ENCODE measurements at regions not wholly inside any gene's neighbourhood (a gene's known extent, or its start where the extent isn't known, plus 50 kb on each side); places are given as distances from the start of the nearest gene placed in this dataset.

- H3K4me1 ChIP-seq (replicated peaks in 1 of 2), result no peaks in the 10 kb centered on the region
- H3K27me3 ChIP-seq, result no peaks in the 10 kb centered on the region
- TF ChIP-seq CTCF (IDR thresholded peaks at IDR 0.05) (no peak), POLR2A (IDR thresholded peaks at IDR 0.05) (no peak)
- no peak overlapping the region for H3K4me3 ChIP-seq
- no peaks in the 10 kb centered on the region for H3K9me3 ChIP-seq (replicated peaks in 1 of 3)
- WGBS, 4 donors, result 28 to 45% (median 36%) methylated on average over 2 of the region's 2 CpGs
- H3K36me3 ChIP-seq (replicated peaks in 1 of 2), result no peaks in the 10 kb centered on the region
- intact Hi-C loops (cut with DNase I), result no loop called here
- peak in 5 of 7 donors; percentile 6 to 39 (median 25) for DNase-seq
- no peak overlapping the region for H3K27ac ChIP-seq
Measured at GRCh38 chr5:163248333-163248732, 189.1 kb upstream of the CCNG1 start.

- H3K4me3 ChIP-seq, result no peak overlapping the region
- intact Hi-C loops (cut with DNase I), result no loop called here
- WGBS, 4 donors, result 88 to 90% (median 90%) methylated on average over 4 of the region's 4 CpGs
- no peak for TF ChIP-seq POLR2A (IDR thresholded peaks at IDR 0.05)
- no peak for TF ChIP-seq CTCF (IDR thresholded peaks at IDR 0.05)
- no peak for DNase-seq
- no peak overlapping the region for H3K27ac ChIP-seq
- H3K9me3 ChIP-seq (replicated peaks in 1 of 3), result no peaks in the 10 kb centered on the region
- no peaks in the 10 kb centered on the region for H3K4me1 ChIP-seq (replicated peaks in 1 of 2)
- no peaks in the 10 kb centered on the region for H3K27me3 ChIP-seq
- H3K36me3 ChIP-seq (replicated peaks in 1 of 2), result no peaks in the 10 kb centered on the region
Measured at GRCh38 chr5:163248871-163249270, 188.5 kb upstream of the CCNG1 start.

- TF ChIP-seq CTCF (IDR thresholded peaks at IDR 0.05) (no peak), POLR2A (IDR thresholded peaks at IDR 0.05) (no peak)
- DNase-seq, result no peak
- intact Hi-C loops (cut with DNase I), result no loop called here
Measured at GRCh38 chr5:163252950-163253349, 184.4 kb upstream of the CCNG1 start.

GRCh38 chr5:163259495-163259894 is 177.9 kb upstream of the CCNG1 start:
- no peaks in the 10 kb centered on the region for H3K9me3 ChIP-seq (replicated peaks in 1 of 3)
- no peak for TF ChIP-seq POLR2A (IDR thresholded peaks at IDR 0.05)
- TF ChIP-seq CTCF (IDR thresholded peaks at IDR 0.05), result no peak
- H3K4me3 ChIP-seq, result no peak overlapping the region
- H3K36me3 ChIP-seq (replicated peaks in 1 of 2), result no peaks in the 10 kb centered on the region
- DNase-seq, result no peak
- H3K4me1 ChIP-seq (replicated peaks in 1 of 2), result no peaks in the 10 kb centered on the region
- no peak overlapping the region for H3K27ac ChIP-seq
- intact Hi-C loops (cut with DNase I), result no loop called here
- H3K27me3 ChIP-seq, result no peaks in the 10 kb centered on the region
- 67 to 75% (median 70%) methylated on average over 2 of the region's 2 CpGs for WGBS, 4 donors

More at GRCh38 chr5:163252950-163253349, 184.4 kb upstream of the CCNG1 start:
- WGBS, 4 donors, result 40 to 50% (median 47%) methylated on average over 5 of the region's 5 CpGs
- H3K9me3 ChIP-seq (replicated peaks in 1 of 3), result no peaks in the 10 kb centered on the region
- H3K36me3 ChIP-seq (replicated peaks in 1 of 2), result no peaks in the 10 kb centered on the region
- H3K27me3 ChIP-seq, result no peaks in the 10 kb centered on the region
- no peak overlapping the region for H3K4me3 ChIP-seq
- H3K4me1 ChIP-seq (replicated peaks in 1 of 2), result no peaks in the 10 kb centered on the region
- H3K27ac ChIP-seq, result no peak overlapping the region

All from adrenal gland (tissue), 9 donors.